Astrocyte (in vitro differentiated cells and primary cell): ENCODE measurements at regions not wholly inside any gene's neighbourhood (a gene's known extent, or its start where the extent isn't known, plus 50 kb on each side); places are given as distances from the start of the nearest gene placed in this dataset.

ENCODE experiments used
- EZH2 ChIP-seq: IDR thresholded peaks from 2 replicates; pipeline ENCODE4 v1.6.1; 2012; ENCODE audit warnings: mild to moderate bottlenecking, low read length, inconsistent platforms; ENCODE audit not compliant: insufficient read depth
- TF ChIP-seq, protein P1 (sequence below): IDR thresholded peaks from 2 replicates; pipeline ENCODE4 v1.5.1; 2011; ENCODE audit warnings: low read depth, mild to moderate bottlenecking, inconsistent platforms, low read length, moderate library complexity; ENCODE audit not compliant: insufficient read depth

DNA sequence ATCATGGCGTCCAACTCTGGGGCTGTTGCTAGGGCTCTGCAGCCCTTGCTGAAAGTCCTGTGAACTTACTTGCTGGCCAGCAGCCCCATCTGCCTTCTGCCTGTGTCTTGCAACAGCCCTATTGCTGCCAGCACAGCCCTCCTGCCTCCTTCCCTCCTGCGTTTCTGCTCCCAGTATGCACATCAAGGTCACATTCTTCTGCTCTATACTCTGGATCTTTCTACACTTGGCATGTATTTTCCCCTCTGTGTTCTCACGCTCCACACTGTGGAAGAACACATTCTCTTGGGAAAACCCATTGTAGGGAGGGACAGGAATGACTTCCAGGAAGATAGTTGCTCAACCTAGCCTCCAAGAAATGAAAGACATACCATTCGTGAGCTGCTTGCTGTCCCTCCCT lies 80.9 kb upstream of the PHACTR2 start:
- TF ChIP-seq, protein P1, sequence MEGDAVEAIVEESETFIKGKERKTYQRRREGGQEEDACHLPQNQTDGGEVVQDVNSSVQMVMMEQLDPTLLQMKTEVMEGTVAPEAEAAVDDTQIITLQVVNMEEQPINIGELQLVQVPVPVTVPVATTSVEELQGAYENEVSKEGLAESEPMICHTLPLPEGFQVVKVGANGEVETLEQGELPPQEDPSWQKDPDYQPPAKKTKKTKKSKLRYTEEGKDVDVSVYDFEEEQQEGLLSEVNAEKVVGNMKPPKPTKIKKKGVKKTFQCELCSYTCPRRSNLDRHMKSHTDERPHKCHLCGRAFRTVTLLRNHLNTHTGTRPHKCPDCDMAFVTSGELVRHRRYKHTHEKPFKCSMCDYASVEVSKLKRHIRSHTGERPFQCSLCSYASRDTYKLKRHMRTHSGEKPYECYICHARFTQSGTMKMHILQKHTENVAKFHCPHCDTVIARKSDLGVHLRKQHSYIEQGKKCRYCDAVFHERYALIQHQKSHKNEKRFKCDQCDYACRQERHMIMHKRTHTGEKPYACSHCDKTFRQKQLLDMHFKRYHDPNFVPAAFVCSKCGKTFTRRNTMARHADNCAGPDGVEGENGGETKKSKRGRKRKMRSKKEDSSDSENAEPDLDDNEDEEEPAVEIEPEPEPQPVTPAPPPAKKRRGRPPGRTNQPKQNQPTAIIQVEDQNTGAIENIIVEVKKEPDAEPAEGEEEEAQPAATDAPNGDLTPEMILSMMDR, result no peak
- no peak for TF ChIP-seq EZH2
